Activated naive CD4-positive, alpha-beta T cell treated with anti-CD3 and anti-CD28 coated beads for 36 hours (primary cell): ENCODE measurements at regions not wholly inside any gene's neighbourhood (a gene's known extent, or its start where the extent isn't known, plus 50 kb on each side); places are given as distances from the start of the nearest gene placed in this dataset.
A peak's percentile ranks its signal among the peaks of the same experiment; 100 is the strongest.

Source experiments
- CTCF ChIA-PET: fragments of 350-600 bp; sonication (Branson Sonifier 250); formaldehyde crosslinking; loops from one replicate; lab custom pipeline; 2021; ENCODE audit warnings: antibody characterized with exemption; lab: Charles Lee
- DNase-seq: peaks from one replicate; pipeline ENCODE4 v3.0.0-alpha.2; 2020
- H3K27ac Mint-ChIP-seq: one replicate; pipeline ENCODE4 v1.8.0; 2021; ENCODE audit warnings: mild to moderate bottlenecking, mixed read lengths
- H3K27me3 Mint-ChIP-seq: one replicate; pipeline ENCODE4 v1.8.0; 2021; ENCODE audit warnings: low read depth, mixed read lengths
- H3K36me3 Mint-ChIP-seq: one replicate; pipeline ENCODE4 v1.8.0; 2021; ENCODE audit warnings: low read depth, mixed read lengths
- H3K4me1 Mint-ChIP-seq: one replicate; pipeline ENCODE4 v1.8.0; 2021; ENCODE audit warnings: low read depth, mixed read lengths
- H3K4me3 Mint-ChIP-seq: one replicate; pipeline ENCODE4 v1.8.0; 2021; ENCODE audit warnings: mild to moderate bottlenecking, moderate library complexity, mixed read lengths
- H3K9me3 Mint-ChIP-seq: one replicate; pipeline ENCODE4 v1.8.0; 2021; ENCODE audit warnings: mixed read lengths
- intact Hi-C: fragments of 100-400 bp; cut with micrococcal nuclease; formaldehyde crosslinking; loops from one replicate; pipeline ENCODE4 v1.15.1; 2023

DNA sequence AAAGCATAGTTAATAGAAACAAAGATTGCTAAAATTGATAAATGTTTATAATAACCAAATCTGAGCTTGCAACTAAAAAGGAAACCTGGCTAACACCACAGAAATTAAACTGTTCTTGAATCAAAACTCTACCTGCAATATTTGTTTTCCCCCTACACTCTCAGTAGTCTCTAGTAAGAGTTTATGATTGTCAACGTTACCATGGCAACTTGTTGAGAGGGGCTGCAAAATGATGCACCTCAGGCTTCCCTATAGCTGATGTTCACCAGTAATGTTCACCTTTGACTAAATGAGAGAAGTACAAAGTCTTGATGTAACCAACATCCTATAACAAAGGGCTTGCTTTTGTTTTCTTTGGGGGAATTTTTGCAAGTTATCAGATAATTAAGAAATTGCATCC is 101.1 kb upstream of the FHIT start:
- no peak overlapping the region for H3K27ac Mint-ChIP-seq
- H3K4me3 Mint-ChIP-seq = no peak overlapping the region
- H3K27me3 Mint-ChIP-seq = peaks cover 2% of the 10 kb centered on the region
- intact Hi-C loops = no loop called here
- DNase-seq = no peak
- H3K4me1 Mint-ChIP-seq = no peaks in the 10 kb centered on the region
- CTCF ChIA-PET = no interaction called here
- H3K9me3 Mint-ChIP-seq = no peaks in the 10 kb centered on the region
- no peaks in the 10 kb centered on the region for H3K36me3 Mint-ChIP-seq

DNA sequence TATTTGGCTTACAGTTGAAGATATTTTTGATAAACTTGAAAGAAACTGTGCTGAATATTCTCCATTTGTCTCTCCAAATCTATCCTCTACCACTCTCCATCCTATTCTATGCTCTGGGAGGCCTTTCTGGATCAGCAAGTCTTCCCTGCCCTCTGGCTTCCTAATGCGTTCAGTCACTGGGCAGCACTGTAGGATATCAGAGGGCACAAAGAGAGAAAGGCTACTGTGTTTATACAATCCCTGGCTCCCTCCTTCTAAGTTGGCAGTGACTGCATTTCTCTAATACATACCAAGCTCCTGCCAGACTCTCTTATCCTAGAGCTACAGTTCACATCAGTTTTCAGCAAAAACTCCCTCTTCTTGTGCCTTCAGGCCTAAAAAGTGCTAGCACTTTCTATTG is 102.1 kb upstream of the FHIT start:
- intact Hi-C loops = no loop called here
- no peaks in the 10 kb centered on the region for H3K36me3 Mint-ChIP-seq
- H3K27me3 Mint-ChIP-seq = peaks cover 2% of the 10 kb centered on the region

DNA sequence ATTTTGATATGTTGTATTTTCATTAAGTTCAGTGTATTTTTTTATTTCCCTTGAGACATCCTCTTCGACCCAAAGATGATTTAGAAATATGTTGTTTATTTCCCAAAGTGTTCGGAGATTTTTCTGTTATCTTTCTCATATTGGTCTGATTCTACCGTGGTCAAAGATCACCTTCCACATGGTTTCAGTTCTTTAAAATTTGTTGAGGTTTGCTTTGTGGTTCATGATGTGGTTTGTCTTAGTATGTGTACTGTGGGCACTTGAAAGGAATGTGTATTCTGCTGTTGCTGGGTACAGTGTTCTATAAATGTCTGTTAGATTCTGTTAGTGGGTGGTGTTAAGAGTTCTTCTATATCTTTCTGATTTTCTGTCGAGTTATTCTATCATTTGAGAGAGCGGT is 103.4 kb upstream of the FHIT start:
- no peak for DNase-seq
- Mint-ChIP-seq H3K36me3 (no peaks in the 10 kb centered on the region), H3K4me1 (no peaks in the 10 kb centered on the region), H3K27me3 (peaks cover 2% of the 10 kb centered on the region), H3K9me3 (no peaks in the 10 kb centered on the region), H3K27ac (no peak overlapping the region), H3K4me3 (no peak overlapping the region)
- intact Hi-C loops = no loop called here
- CTCF ChIA-PET = no interaction called here

More for the DNA sequence above, 102.1 kb upstream of the FHIT start:
- DNase-seq = no peak
- no peaks in the 10 kb centered on the region for H3K4me1 Mint-ChIP-seq
- no peaks in the 10 kb centered on the region for H3K9me3 Mint-ChIP-seq
- CTCF ChIA-PET = interaction anchor here (0.6 kb wide), 1 partner anchor 1358 kb away, joined by 3 read pairs; no protein-coding TSS in a partner anchor
- no peak overlapping the region for H3K4me3 Mint-ChIP-seq
- H3K27ac Mint-ChIP-seq = no peak overlapping the region

DNA sequence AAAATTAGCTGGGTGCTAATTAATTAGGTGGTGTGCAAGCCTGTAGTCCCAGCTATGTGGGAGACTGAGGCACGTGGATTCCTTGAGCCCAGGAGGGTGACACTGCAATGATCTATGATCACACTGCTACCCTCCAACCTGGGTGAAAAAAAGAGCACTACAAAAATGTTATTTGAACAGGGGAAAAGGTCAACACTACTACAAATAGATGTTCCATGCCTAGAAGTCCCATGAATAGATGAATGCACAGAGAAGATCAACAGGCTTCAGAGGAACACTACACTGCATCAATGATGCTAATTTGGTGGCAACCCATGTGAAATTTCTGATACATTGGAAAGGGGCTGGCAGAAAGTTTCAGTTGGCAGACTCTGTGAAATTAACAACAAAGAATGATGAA is 105.4 kb upstream of the FHIT start:
- Mint-ChIP-seq H3K9me3 (no peaks in the 10 kb centered on the region), H3K27ac (no peak overlapping the region), H3K27me3 (peaks cover 2% of the 10 kb centered on the region), H3K36me3 (no peaks in the 10 kb centered on the region), H3K4me3 (no peak overlapping the region), H3K4me1 (no peaks in the 10 kb centered on the region)
- CTCF ChIA-PET = interaction anchor here (0.6 kb wide), 1 partner anchor 832 kb away, joined by 3 read pairs; no protein-coding TSS in a partner anchor
- no peak for DNase-seq
- intact Hi-C loops = no loop called here

GRCh38 chr3:61357902-61358301 is 106.7 kb upstream of the FHIT start:
- DNase-seq = no peak
- Mint-ChIP-seq H3K9me3 (no peaks in the 10 kb centered on the region), H3K36me3 (no peaks in the 10 kb centered on the region), H3K27ac (no peak overlapping the region), H3K4me1 (no peaks in the 10 kb centered on the region), H3K4me3 (no peak overlapping the region), H3K27me3 (peaks cover 2% of the 10 kb centered on the region)
- CTCF ChIA-PET = no interaction called here
- intact Hi-C loops = no loop called here

GRCh38 chr3:61358364-61358763 is 107.1 kb upstream of the FHIT start:
- no peak overlapping the region for H3K27ac Mint-ChIP-seq
- CTCF ChIA-PET = no interaction called here
- intact Hi-C loops = no loop called here
- no peaks in the 10 kb centered on the region for H3K4me1 Mint-ChIP-seq
- peaks cover 2% of the 10 kb centered on the region for H3K27me3 Mint-ChIP-seq
- no peak overlapping the region for H3K4me3 Mint-ChIP-seq
- no peak for DNase-seq
- H3K9me3 Mint-ChIP-seq = no peaks in the 10 kb centered on the region
- H3K36me3 Mint-ChIP-seq = no peaks in the 10 kb centered on the region

DNA sequence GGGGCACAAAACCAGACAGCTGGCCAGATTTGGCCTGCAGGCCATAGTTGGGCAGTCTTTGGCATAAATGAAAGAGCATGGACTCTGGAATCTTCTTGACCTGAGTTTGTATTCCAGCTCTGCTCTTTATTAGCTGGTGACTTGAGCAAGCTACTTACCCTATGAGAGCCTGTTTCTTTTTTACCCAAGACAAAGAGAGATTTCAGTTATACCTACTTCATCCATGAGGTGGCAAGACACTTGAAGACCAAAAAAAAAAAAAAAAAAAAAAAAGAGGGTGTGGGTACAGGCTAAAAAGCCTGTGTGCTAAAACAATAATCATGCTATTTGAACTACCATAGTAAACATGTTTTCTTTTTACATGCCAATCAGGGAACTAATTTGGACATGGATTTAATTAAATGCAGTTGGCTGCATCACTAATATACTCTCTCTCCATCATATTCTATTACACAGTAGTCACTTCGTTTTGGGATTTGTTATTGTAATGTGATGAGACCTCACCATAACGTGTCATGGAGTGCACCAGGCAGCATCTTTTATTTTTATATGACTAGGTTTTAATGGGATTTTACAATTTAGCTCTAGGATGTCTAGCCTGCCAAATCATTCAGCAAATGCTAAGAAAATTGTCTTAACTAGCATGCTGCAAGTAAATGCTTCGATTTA is 109.2 kb upstream of the FHIT start:
- intact Hi-C loops = no loop called here
- peaks cover 2% of the 10 kb centered on the region for H3K27me3 Mint-ChIP-seq
- H3K36me3 Mint-ChIP-seq = no peaks in the 10 kb centered on the region
- DNase-seq = no peak
- CTCF ChIA-PET = no interaction called here
- no peaks in the 10 kb centered on the region for H3K4me1 Mint-ChIP-seq
- no peak overlapping the region for H3K4me3 Mint-ChIP-seq
- H3K27ac Mint-ChIP-seq = no peak overlapping the region
- H3K9me3 Mint-ChIP-seq = no peaks in the 10 kb centered on the region

DNA sequence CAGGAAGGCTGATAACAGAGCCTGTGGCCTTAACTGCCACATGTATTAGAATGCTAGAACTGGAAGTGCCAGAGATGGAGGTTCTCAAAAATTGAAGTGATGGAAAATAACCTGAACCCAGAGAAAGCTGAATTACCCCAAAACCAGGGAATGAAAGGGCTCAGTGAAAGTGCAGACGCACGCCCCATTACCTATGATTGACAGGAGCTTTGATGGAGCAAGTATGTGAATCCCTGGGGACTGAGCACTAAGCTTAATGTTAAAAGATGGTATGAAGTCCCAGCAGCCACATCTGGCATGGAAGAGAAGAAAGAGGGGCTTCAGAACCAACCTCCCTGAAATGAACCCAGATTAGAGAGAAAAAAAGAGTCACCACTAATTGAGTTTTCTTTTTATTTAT is 118.4 kb upstream of the FHIT start:
- intact Hi-C loops = loop anchor here (10.0 kb wide), 1 partner anchor 1375 kb away; no protein-coding TSS in a partner anchor
- no peak overlapping the region for H3K27ac Mint-ChIP-seq
- no peaks in the 10 kb centered on the region for H3K4me1 Mint-ChIP-seq
- no peaks in the 10 kb centered on the region for H3K27me3 Mint-ChIP-seq
- DNase-seq = no peak
- H3K4me3 Mint-ChIP-seq = no peak overlapping the region
- no peaks in the 10 kb centered on the region for H3K9me3 Mint-ChIP-seq
- H3K36me3 Mint-ChIP-seq = no peaks in the 10 kb centered on the region
- CTCF ChIA-PET = interaction anchor here (0.7 to 2.5 kb wide), 3 partner anchors 10 to 517 kb away, joined by 3 to 8 read pairs (median 3); no protein-coding TSS in a partner anchor

DNA sequence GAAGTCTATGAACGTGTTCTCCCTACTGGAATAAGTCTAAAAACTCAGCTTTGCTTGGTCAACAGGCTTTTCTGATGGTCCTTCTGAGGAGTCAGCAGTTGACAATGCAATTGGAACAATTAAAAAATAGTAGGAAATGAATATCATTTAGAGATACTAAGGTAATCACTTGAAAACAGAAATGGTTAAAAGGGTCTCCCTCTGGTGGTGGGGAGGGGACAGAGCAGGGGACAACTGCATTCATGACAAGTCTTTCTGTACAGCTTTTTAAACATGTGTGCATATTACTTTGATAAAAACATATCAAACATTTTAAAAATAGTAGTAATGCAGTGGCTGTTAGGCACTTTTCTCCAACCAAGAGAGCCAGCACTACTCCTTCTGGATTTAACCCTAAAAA is 119.9 kb upstream of the FHIT start:
- CTCF ChIA-PET = interaction anchor here (0.8 to 2.5 kb wide), 3 partner anchors 8 to 148 kb away, joined by 3 to 8 read pairs (median 6); no protein-coding TSS in a partner anchor
- no peaks in the 10 kb centered on the region for H3K36me3 Mint-ChIP-seq
- no peak overlapping the region for H3K27ac Mint-ChIP-seq
- H3K4me3 Mint-ChIP-seq = no peak overlapping the region
- peak; percentile 55 for DNase-seq
- H3K4me1 Mint-ChIP-seq = no peaks in the 10 kb centered on the region
- H3K27me3 Mint-ChIP-seq = no peaks in the 10 kb centered on the region
- no peaks in the 10 kb centered on the region for H3K9me3 Mint-ChIP-seq
- intact Hi-C loops = loop anchor here (10.0 kb wide), 1 partner anchor 1376 kb away; no protein-coding TSS in a partner anchor

- Mint-ChIP-seq H3K4me1 (no peaks in the 10 kb centered on the region), H3K27me3 (no peaks in the 10 kb centered on the region), H3K9me3 (no peaks in the 10 kb centered on the region), H3K4me3 (no peak overlapping the region), H3K27ac (no peak overlapping the region), H3K36me3 (no peaks in the 10 kb centered on the region)
- intact Hi-C loops = loop anchor here (10.0 kb wide), 1 partner anchor 1378 kb away; no protein-coding TSS in a partner anchor
- CTCF ChIA-PET = interaction anchor here (0.6 to 0.7 kb wide), 3 partner anchors 522 to 1857 kb away, joined by 3 read pairs; no protein-coding TSS in a partner anchor
- DNase-seq = no peak
These were observed 121.5 kb upstream of the FHIT start for GRCh38 chr3:61372723-61373122.

DNA sequence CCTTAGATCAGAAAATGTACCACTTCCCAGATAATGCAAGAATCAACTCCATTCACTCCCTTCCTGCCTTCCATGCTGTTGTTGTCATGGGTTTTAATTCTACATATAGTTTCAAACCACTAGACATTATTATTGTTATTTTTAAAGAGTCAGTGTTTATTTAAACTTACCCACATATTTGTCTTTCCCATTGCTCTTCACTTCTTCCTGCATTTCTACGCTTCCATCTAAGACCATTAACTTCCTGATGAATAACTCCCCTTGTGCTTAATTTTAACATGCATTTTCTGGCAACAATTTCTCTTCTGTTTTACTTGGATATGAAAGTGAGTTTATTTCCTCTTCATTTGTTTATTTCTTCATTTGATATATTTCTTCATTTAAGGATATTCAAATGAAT is 127.1 kb upstream of the FHIT start:
- intact Hi-C loops = loop anchor here (10.0 kb wide), 1 partner anchor 1384 kb away; no protein-coding TSS in a partner anchor

DNA sequence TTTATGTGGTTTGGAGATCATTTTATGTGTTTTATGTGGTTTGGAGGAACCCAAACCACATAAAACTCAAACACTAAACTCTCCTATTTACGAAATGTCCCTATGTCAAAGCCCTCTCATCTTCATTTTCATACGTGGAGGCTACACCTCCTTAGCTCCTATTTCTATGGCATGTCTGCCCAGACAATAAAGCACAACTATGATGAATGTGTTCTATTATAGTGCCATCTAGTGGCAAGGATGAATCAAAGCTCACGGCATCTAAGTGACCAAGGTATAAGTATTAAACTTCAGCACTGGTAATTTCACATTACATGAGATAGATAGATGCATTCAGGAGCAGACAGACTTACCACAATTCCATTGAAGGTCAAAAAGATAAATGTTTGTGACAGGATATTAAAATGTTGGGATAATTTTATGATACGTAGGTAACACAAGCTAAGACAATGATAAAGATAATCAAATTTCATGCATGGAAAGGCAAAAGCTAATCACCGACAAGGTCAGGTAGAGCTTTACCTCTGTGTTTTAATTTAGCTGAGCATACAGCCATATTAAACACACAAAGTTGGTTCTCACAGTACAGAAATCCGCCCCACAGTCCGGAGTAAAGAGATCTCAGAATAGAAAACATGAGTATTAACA is 130.6 kb upstream of the FHIT start:
- intact Hi-C loops = loop anchor here (2.0 to 10.0 kb wide), 4 partner anchors 130 to 1807 kb away; partner anchors contain the start of gene FHIT
- Mint-ChIP-seq H3K4me3 (no peak overlapping the region), H3K27me3 (peaks cover 18% of the 10 kb centered on the region), H3K27ac (no peak overlapping the region), H3K36me3 (no peaks in the 10 kb centered on the region), H3K4me1 (peaks cover 2% of the 10 kb centered on the region), H3K9me3 (no peaks in the 10 kb centered on the region)
- CTCF ChIA-PET = interaction anchor here (0.5 to 1.9 kb wide), 21 partner anchors 8 to 1808 kb away, joined by 3 to 10 read pairs (median 3); no protein-coding TSS in a partner anchor
- DNase-seq = no peak

More for the DNA sequence above, 127.1 kb upstream of the FHIT start:
- Mint-ChIP-seq H3K27me3 (peaks cover 8% of the 10 kb centered on the region), H3K9me3 (no peaks in the 10 kb centered on the region), H3K27ac (no peak overlapping the region), H3K36me3 (no peaks in the 10 kb centered on the region), H3K4me1 (peaks cover 2% of the 10 kb centered on the region), H3K4me3 (no peak overlapping the region)
- CTCF ChIA-PET = no interaction called here
- no peak for DNase-seq
